H9 (cell line): ENCODE measurements at regions not wholly inside any gene's neighbourhood (a gene's known extent, or its start where the extent isn't known, plus 50 kb on each side); places are given as distances from the start of the nearest gene placed in this dataset.

ENCODE experiments used
- DNase-seq: peaks from one replicate; pipeline ENCODE4 v3.0.0-alpha.2; 2017
- H2AFZ ChIP-seq: one replicate; pipeline ENCODE4 v1.6.1; 2013; ENCODE audit warnings: mild to moderate bottlenecking, low read length, control low read depth, moderate library complexity
- H2AK5ac ChIP-seq: 2 replicates; pipeline ENCODE4 v1.6.1; 2013; ENCODE audit warnings: low read length, control low read depth, mixed read lengths; ENCODE audit not compliant: insufficient read length
- H2BK120ac ChIP-seq: one replicate; pipeline ENCODE4 v1.6.1; 2013; ENCODE audit warnings: low read depth, mild to moderate bottlenecking, low read length, control low read depth, inconsistent platforms; ENCODE audit not compliant: poor library complexity, severe bottlenecking
- H2BK12ac ChIP-seq: 2 replicates; pipeline ENCODE4 v1.6.1; 2013; ENCODE audit warnings: low read length, control low read depth, mixed read lengths, low read depth; ENCODE audit not compliant: insufficient read length
- H2BK15ac ChIP-seq: 2 replicates; pipeline ENCODE4 v1.6.1; 2013; ENCODE audit warnings: low read depth, low read length, control low read depth
- H2BK20ac ChIP-seq: one replicate; pipeline ENCODE4 v1.6.1; 2013; ENCODE audit warnings: low read depth, mild to moderate bottlenecking, low read length, control low read depth, inconsistent platforms; ENCODE audit not compliant: poor library complexity, severe bottlenecking
- H2BK5ac ChIP-seq: 2 replicates; pipeline ENCODE4 v1.6.1; 2013; ENCODE audit warnings: low read length, control low read depth, mixed read lengths; ENCODE audit not compliant: insufficient read length
- H3K14ac ChIP-seq: 2 replicates; pipeline ENCODE4 v1.6.1; 2013; ENCODE audit warnings: low read length, control low read depth; ENCODE audit not compliant: insufficient read depth
- H3K18ac ChIP-seq: 2 replicates; pipeline ENCODE4 v1.6.1; 2013; ENCODE audit warnings: low read depth, mild to moderate bottlenecking, mixed read lengths, low read length, control low read depth; ENCODE audit not compliant: insufficient read length
- H3K23ac ChIP-seq: 2 replicates; pipeline ENCODE4 v1.6.1; 2013; ENCODE audit warnings: low read length, control low read depth, mixed read lengths, low read depth; ENCODE audit not compliant: insufficient read length
- H3K23me2 ChIP-seq: 2 replicates; pipeline ENCODE4 v1.6.1; 2013; ENCODE audit warnings: low read depth, mild to moderate bottlenecking, mixed read lengths, low read length, control low read depth; ENCODE audit not compliant: insufficient read length, poor library complexity, severe bottlenecking
- H3K27ac ChIP-seq: 2 replicates; pipeline ENCODE4 v1.5.1; 2013; ENCODE audit warnings: low read length, control low read depth, mixed read lengths, low read depth; ENCODE audit not compliant: insufficient read length
- H3K27me3 ChIP-seq: 2 replicates; pipeline ENCODE4 v1.6.1; 2013; ENCODE audit warnings: low read length, control low read depth, inconsistent platforms; ENCODE audit not compliant: insufficient read depth
- H3K4ac ChIP-seq: 2 replicates; pipeline ENCODE4 v1.6.1; 2013; ENCODE audit warnings: low read depth, mild to moderate bottlenecking, control low read depth, inconsistent platforms, low read length, moderate library complexity
- H3K4me1 ChIP-seq: 2 replicates; pipeline ENCODE4 v1.6.1; 2013; ENCODE audit warnings: low read length, control low read depth, inconsistent platforms; ENCODE audit not compliant: insufficient read depth
- H3K4me2 ChIP-seq: 2 replicates; pipeline ENCODE4 v1.6.1; 2013; ENCODE audit warnings: low read length, control low read depth, mixed read lengths; ENCODE audit not compliant: insufficient read length, insufficient read depth
- H3K56ac ChIP-seq: 2 replicates; pipeline ENCODE4 v1.6.1; 2013; ENCODE audit warnings: low read depth, mild to moderate bottlenecking, mixed read lengths, low read length, control low read depth; ENCODE audit not compliant: insufficient read length
- H3K79me1 ChIP-seq: 2 replicates; pipeline ENCODE4 v1.6.1; 2013; ENCODE audit warnings: low read depth, mild to moderate bottlenecking, moderate library complexity, low read length, control low read depth, inconsistent platforms; ENCODE audit not compliant: insufficient read depth, poor library complexity, severe bottlenecking
- H3K79me2 ChIP-seq: 2 replicates; pipeline ENCODE4 v1.6.1; 2013; ENCODE audit warnings: low read length, control low read depth, inconsistent platforms; ENCODE audit not compliant: insufficient read depth
- H3K9ac ChIP-seq: 2 replicates; pipeline ENCODE4 v1.6.1; 2013; ENCODE audit warnings: low read length, control low read depth, mixed read lengths; ENCODE audit not compliant: insufficient read length; ENCODE audit errors: extremely low read depth
- H3K9me3 ChIP-seq: one replicate; pipeline ENCODE4 v1.6.1; 2013; ENCODE audit warnings: low read depth, low read length, inconsistent platforms; ENCODE audit not compliant: control insufficient read depth
- H3T11ph ChIP-seq: one replicate; pipeline ENCODE4 v1.6.1; 2013; ENCODE audit warnings: mild to moderate bottlenecking, low read length, control low read depth, inconsistent platforms
- H4K20me1 ChIP-seq: one replicate; pipeline ENCODE4 v1.6.1; 2013; ENCODE audit not compliant: control insufficient read depth, insufficient read length, insufficient read depth
- H4K5ac ChIP-seq: 2 replicates; pipeline ENCODE4 v1.6.1; 2013; ENCODE audit warnings: low read depth, mild to moderate bottlenecking, mixed read lengths, low read length, control low read depth; ENCODE audit not compliant: insufficient read length
- H4K8ac ChIP-seq: replicated peaks from 2 replicates; pipeline ENCODE4 v1.6.1; 2013; ENCODE audit warnings: low read length, control low read depth, mixed read lengths, low read depth; ENCODE audit not compliant: insufficient read length
- H4K91ac ChIP-seq: 2 replicates; pipeline ENCODE4 v1.6.1; 2013; ENCODE audit warnings: low read depth, mild to moderate bottlenecking, moderate library complexity, mixed read lengths, low read length, control low read depth; ENCODE audit not compliant: insufficient read length
- H3K27ac Mint-ChIP-seq, 3 experiments: 2 replicates in 2 of 3; 3 replicates in 1 of 3; pipeline ENCODE4 v1.8.0; 2020 to 2021; ENCODE audit warnings: mixed read lengths in 3 of 3, mild to moderate bottlenecking in 1 of 3, moderate library complexity in 1 of 3
- H3K27me3 Mint-ChIP-seq: 2 replicates; pipeline ENCODE4 v1.8.0; 2021; ENCODE audit warnings: low read depth, mild to moderate bottlenecking, moderate library complexity, mixed read lengths
- H3K36me3 Mint-ChIP-seq, 3 experiments: 2 replicates in 2 of 3; 3 replicates in 1 of 3; pipeline ENCODE4 v1.8.0; 2020 to 2021; ENCODE audit warnings: low read depth in 3 of 3, mixed read lengths in 3 of 3; ENCODE audit not compliant: insufficient read depth in 1 of 3
- H3K4me1 Mint-ChIP-seq, 2 experiments: 2 replicates each; pipeline ENCODE4 v1.8.0; 2020; ENCODE audit warnings: mixed read lengths in 2 of 2
- H3K4me3 Mint-ChIP-seq, 2 experiments: 2 replicates in 1 of 2; 3 replicates in 1 of 2; pipeline ENCODE4 v1.8.0; 2020 to 2021; ENCODE audit warnings: mild to moderate bottlenecking in 2 of 2, mixed read lengths in 2 of 2, moderate library complexity in 1 of 2
- H3K9me3 Mint-ChIP-seq, 2 experiments: 2 replicates in 1 of 2; 3 replicates in 1 of 2; pipeline ENCODE4 v1.8.0; 2020; ENCODE audit warnings: mild to moderate bottlenecking in 2 of 2, mixed read lengths in 2 of 2, moderate library complexity in 1 of 2
- WGBS: extraction: QIAGEN DNeasy Blood & Tissue Kit; methylation state at CpG from one replicate; pipeline ENCODE4 v1.1.7; 2013; ENCODE audit warnings: missing lambda C conversion rate, low lambda C conversion rate, mixed read lengths; ENCODE audit not compliant: insufficient read length; ENCODE audit errors: extremely low coverage; 5-methylcytosine and 5-hydroxymethylcytosine counted together
- TF ChIP-seq, protein P1 (sequence below): fragments of 200-600 bp; sonication (generic); conservative IDR thresholded peaks from 3 replicates; pipeline ENCODE4 v1.8.0; 2021; ENCODE audit warnings: antibody characterized with exemption, mild to moderate bottlenecking

DNA sequence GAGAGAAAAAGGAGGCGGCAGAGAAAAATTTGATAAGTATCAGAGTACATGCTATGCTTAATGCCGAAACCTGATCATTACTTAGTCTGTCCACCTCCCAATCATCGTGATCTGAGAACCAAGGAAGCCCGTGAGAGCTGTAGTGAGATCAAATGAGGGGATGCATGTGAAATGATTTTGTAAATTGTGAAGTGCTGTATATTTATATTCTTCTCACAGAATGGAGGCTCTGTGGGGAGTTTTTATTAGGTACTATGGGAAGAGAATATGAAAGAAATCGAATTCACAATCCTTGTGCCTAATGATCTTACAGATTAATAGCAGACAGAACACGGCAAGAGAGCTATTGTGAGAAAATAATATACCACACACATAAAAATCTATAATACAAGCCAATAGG, 115.5 kb downstream of the LYPLAL1 start:
- no peak overlapping the region for H3K4ac ChIP-seq
- H3K4me1 ChIP-seq = no peaks in the 10 kb centered on the region
- no peak overlapping the region for H4K5ac ChIP-seq
- no peak overlapping the region for H3K27ac ChIP-seq
- no peak overlapping the region for H2BK20ac ChIP-seq
- H3K18ac ChIP-seq = no peak overlapping the region
- no peak overlapping the region for H2AFZ ChIP-seq
- no peaks in the 10 kb centered on the region for H3K27me3 ChIP-seq
- no peaks in the 10 kb centered on the region for H4K20me1 ChIP-seq
- Mint-ChIP-seq H3K36me3 (no peaks in the 10 kb centered on the region), H3K27me3 (no peaks in the 10 kb centered on the region), H3K9me3 (no peaks in the 10 kb centered on the region; a peak in 1 of 5 replicates), H3K27ac (no peak overlapping the region), H3K4me3 (no peak overlapping the region), H3K4me1 (peaks cover 7% of the 10 kb centered on the region in 2 experiments)
- H3K56ac ChIP-seq = no peak overlapping the region
- H3K23ac ChIP-seq = no peak overlapping the region
- H4K8ac ChIP-seq = no peak overlapping the region
- no peak overlapping the region for H3K14ac ChIP-seq
- no peaks in the 10 kb centered on the region for H3K9me3 ChIP-seq
- WGBS = no CpG with 5 or more reads among the region's 6 CpGs
- no peak overlapping the region for H3K4me2 ChIP-seq
- H3K9ac ChIP-seq = no peak overlapping the region
- no peak overlapping the region for H2AK5ac ChIP-seq
- no peak overlapping the region for H2BK120ac ChIP-seq
- H3T11ph ChIP-seq = no peak overlapping the region
- TF ChIP-seq, protein P1, sequence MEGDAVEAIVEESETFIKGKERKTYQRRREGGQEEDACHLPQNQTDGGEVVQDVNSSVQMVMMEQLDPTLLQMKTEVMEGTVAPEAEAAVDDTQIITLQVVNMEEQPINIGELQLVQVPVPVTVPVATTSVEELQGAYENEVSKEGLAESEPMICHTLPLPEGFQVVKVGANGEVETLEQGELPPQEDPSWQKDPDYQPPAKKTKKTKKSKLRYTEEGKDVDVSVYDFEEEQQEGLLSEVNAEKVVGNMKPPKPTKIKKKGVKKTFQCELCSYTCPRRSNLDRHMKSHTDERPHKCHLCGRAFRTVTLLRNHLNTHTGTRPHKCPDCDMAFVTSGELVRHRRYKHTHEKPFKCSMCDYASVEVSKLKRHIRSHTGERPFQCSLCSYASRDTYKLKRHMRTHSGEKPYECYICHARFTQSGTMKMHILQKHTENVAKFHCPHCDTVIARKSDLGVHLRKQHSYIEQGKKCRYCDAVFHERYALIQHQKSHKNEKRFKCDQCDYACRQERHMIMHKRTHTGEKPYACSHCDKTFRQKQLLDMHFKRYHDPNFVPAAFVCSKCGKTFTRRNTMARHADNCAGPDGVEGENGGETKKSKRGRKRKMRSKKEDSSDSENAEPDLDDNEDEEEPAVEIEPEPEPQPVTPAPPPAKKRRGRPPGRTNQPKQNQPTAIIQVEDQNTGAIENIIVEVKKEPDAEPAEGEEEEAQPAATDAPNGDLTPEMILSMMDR = no peak
- no peak for DNase-seq
- H2BK5ac ChIP-seq = no peak overlapping the region
- no peaks in the 10 kb centered on the region for H3K79me2 ChIP-seq
- no peak overlapping the region for H4K91ac ChIP-seq
- no peaks in the 10 kb centered on the region for H3K79me1 ChIP-seq
- H2BK12ac ChIP-seq = no peak overlapping the region
- H3K23me2 ChIP-seq = no peaks in the 10 kb centered on the region
- no peak overlapping the region for H2BK15ac ChIP-seq
